ENCODE measurements at regions not wholly inside any gene's neighbourhood (a gene's known extent, or its start where the extent isn't known, plus 50 kb on each side); places are given as distances from the start of the nearest gene placed in this dataset.

DNA sequence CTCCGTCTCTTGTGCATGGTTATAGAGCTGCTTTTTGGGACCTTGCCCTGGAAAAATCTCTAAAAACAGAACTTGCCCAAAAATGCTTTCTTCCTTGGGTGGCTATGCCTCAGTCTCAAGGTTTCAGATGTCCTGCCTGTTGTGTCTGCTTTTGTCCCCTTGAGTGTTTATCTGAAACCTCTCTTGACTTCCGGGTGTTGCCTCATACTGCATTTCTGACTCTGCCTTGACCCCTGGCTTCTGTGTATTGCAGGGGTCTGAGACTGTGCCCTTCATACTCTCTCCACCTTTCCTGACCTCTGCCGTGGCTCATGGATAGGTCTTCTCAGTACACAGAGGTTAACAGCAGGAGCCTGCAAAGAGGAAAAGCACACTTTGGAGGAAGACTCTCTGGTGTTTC is 124.8 kb upstream of the NTF3 start:
- no peak overlapping the region for H3K27ac ChIP-seq (ENCODE audit: low read depth, low read length)
- H3K27me3 ChIP-seq (ENCODE audit: control insufficient read depth in 5 of 5, insufficient read depth in 4 of 5, low read length in 5 of 5), result no peaks in the 10 kb centered on the region

DNA sequence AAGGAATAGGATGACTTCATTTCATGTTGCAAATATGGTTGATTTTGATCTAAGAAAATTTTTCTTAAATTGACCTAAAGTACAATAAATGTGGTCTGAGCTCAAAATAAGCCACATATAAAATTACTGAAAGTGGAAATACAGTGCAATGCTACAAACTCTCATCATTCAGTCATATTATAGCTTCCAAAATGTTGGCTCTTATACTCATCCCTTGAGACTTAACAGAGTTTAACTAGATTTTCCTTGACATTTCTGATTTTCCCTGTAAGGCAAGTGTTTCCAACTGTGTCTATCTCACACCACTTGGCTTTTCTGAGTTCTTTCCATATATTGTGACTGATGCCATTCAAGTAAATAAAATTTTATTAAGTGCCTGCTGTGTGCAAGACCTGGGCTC is 123.7 kb upstream of the NTF3 start:
- Histone ChIP-seq H3K4me3 (ENCODE audit: low read depth in 1 of 5, low read length in 5 of 5) (no peak overlapping the region), H3K4me1 (ENCODE audit: control insufficient read depth in 5 of 5, insufficient read depth in 5 of 5, low read length in 5 of 5) (peaks cover 0 to 2% (median 0%) of the 10 kb centered on the region in 5 donors), H3K27ac (ENCODE audit: low read depth, low read length) (no peak overlapping the region), H3K9me3 (ENCODE audit: control insufficient read depth in 5 of 5, low read length in 5 of 5) (no peaks in the 10 kb centered on the region), H3K9ac (ENCODE audit: low read length in 5 of 5) (no peak overlapping the region), H3K36me3 (ENCODE audit: control insufficient read depth in 5 of 5, insufficient read depth in 5 of 5, low read length in 5 of 5) (no peaks in the 10 kb centered on the region), H3K27me3 (ENCODE audit: control insufficient read depth in 5 of 5, insufficient read depth in 4 of 5, low read length in 5 of 5) (no peaks in the 10 kb centered on the region)

More for the DNA sequence above, 124.8 kb upstream of the NTF3 start:
- Histone ChIP-seq H3K4me3 (ENCODE audit: low read depth in 1 of 5, low read length in 5 of 5) (no peak overlapping the region), H3K9ac (ENCODE audit: low read length in 5 of 5) (no peak overlapping the region), H3K4me1 (ENCODE audit: control insufficient read depth in 5 of 5, insufficient read depth in 5 of 5, low read length in 5 of 5) (peaks cover 0 to 2% (median 0%) of the 10 kb centered on the region in 5 donors), H3K36me3 (ENCODE audit: control insufficient read depth in 5 of 5, insufficient read depth in 5 of 5, low read length in 5 of 5) (no peaks in the 10 kb centered on the region), H3K9me3 (ENCODE audit: control insufficient read depth in 5 of 5, low read length in 5 of 5) (no peaks in the 10 kb centered on the region)

DNA sequence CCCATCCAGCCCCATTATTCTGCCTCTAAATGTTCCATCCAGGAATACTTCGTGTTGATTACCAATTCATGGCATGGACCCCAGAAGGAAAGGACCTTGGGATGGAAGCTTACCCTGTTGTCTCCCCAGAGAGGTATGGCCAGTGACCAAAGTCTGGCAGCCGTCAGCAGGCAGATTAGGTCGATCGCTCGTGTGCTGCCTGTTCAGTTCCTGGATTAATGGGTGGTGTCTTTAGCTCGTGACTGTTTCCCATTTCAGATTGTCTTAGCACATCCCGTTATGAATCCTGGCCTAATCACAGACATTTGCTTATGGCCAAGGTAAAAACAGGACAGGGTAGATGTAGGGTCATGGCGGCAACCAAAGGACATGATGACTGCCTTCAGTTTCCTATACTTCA is 122.9 kb upstream of the NTF3 start:
- no peak overlapping the region for H3K4me3 ChIP-seq (ENCODE audit: low read depth in 1 of 5, low read length in 5 of 5)
- H3K27ac ChIP-seq (ENCODE audit: low read depth, low read length), result no peak overlapping the region
- no peak overlapping the region for H3K9ac ChIP-seq (ENCODE audit: low read length in 5 of 5)
- H3K36me3 ChIP-seq (ENCODE audit: control insufficient read depth in 5 of 5, insufficient read depth in 5 of 5, low read length in 5 of 5), result no peaks in the 10 kb centered on the region
- no peaks in the 10 kb centered on the region for H3K27me3 ChIP-seq (ENCODE audit: control insufficient read depth in 5 of 5, insufficient read depth in 4 of 5, low read length in 5 of 5)
- H3K9me3 ChIP-seq (ENCODE audit: control insufficient read depth in 5 of 5, low read length in 5 of 5), result peaks cover 0 to 2% (median under 1%) of the 10 kb centered on the region in 5 donors
- H3K4me1 ChIP-seq (ENCODE audit: control insufficient read depth in 5 of 5, insufficient read depth in 5 of 5, low read length in 5 of 5), result peaks cover 0 to 2% (median 0%) of the 10 kb centered on the region in 5 donors

DNA sequence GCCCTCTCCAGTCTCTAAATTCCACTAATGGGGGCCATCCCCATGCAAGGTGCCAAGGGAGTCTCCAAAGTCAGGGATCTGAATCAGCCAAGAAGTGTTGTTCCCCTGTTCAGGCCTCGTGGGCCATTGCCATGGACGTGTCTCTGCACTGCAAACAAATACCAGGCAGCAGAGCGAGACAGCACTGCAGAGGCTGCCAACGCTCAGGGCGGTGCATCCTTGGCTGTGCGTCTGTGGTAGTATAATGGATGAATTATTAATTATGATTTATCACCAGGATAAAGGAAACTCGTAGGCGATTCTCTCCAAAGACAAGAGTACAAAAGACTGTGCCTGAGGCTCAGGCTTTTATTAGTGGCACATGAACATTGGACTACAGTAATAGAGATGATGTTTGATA is 122.3 kb upstream of the NTF3 start:
- no peak overlapping the region for H3K27ac ChIP-seq (ENCODE audit: low read depth, low read length)

DNA sequence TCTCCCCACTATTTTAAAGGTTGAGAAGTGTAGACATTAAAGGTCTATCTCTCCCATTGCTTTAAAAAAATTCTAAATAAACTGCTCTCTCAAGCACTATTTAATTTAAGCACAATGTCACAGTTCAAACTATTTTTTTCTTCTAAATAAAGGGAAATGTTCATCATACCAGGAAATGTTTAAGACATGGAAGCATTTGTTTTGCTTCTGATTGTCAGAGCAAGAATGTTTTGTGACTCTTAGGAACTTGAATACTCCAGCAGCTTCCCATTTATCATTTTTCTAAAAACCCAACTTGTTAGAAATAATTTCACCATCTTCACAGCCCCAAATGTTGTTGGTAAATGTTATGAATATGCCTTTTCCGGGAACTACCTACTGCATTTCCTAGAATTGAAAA is 121.8 kb upstream of the NTF3 start:
- no peak overlapping the region for H3K27ac ChIP-seq (ENCODE audit: low read depth, low read length)
- H3K36me3 ChIP-seq (ENCODE audit: control insufficient read depth in 5 of 5, insufficient read depth in 5 of 5, low read length in 5 of 5), result no peaks in the 10 kb centered on the region
- peaks cover 0 to 6% (median 6%) of the 10 kb centered on the region in 5 donors for H3K9me3 ChIP-seq (ENCODE audit: control insufficient read depth in 5 of 5, low read length in 5 of 5)
- H3K9ac ChIP-seq (ENCODE audit: low read length in 5 of 5), result no peak overlapping the region
- H3K4me3 ChIP-seq (ENCODE audit: low read depth in 1 of 5, low read length in 5 of 5), result no peak overlapping the region
- H3K4me1 ChIP-seq (ENCODE audit: control insufficient read depth in 5 of 5, insufficient read depth in 5 of 5, low read length in 5 of 5), result peaks cover 0 to 2% (median 0%) of the 10 kb centered on the region in 5 donors
- H3K27me3 ChIP-seq (ENCODE audit: control insufficient read depth in 5 of 5, insufficient read depth in 4 of 5, low read length in 5 of 5), result no peaks in the 10 kb centered on the region

More for the DNA sequence above, 122.3 kb upstream of the NTF3 start:
- Histone ChIP-seq H3K9ac (ENCODE audit: low read length in 5 of 5) (no peak overlapping the region), H3K4me3 (ENCODE audit: low read depth in 1 of 5, low read length in 5 of 5) (no peak overlapping the region), H3K4me1 (ENCODE audit: control insufficient read depth in 5 of 5, insufficient read depth in 5 of 5, low read length in 5 of 5) (peaks cover 0 to 2% (median 0%) of the 10 kb centered on the region in 5 donors), H3K27me3 (ENCODE audit: control insufficient read depth in 5 of 5, insufficient read depth in 4 of 5, low read length in 5 of 5) (no peaks in the 10 kb centered on the region), H3K36me3 (ENCODE audit: control insufficient read depth in 5 of 5, insufficient read depth in 5 of 5, low read length in 5 of 5) (no peaks in the 10 kb centered on the region), H3K9me3 (ENCODE audit: control insufficient read depth in 5 of 5, low read length in 5 of 5) (peaks cover 0 to 6% (median 6%) of the 10 kb centered on the region in 5 donors)

DNA sequence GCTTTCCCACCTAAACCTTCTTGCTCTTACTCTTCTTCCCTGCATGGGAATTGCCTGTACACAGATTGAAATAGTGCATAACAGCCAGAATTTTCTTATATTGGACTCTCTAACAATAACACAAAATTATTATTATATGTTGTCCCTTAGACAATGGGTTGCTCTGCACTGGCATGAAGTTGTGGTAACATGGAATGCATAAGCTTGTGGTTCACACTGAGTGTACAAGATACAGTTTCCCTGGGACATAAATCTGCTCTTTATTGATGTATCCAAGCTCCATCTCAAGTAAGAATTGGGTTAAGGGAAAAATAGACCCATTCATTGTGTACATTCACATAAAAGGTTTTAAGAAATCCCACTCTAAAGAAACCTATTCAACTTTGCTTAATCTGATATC is 114.4 kb upstream of the NTF3 start:
- H3K27ac ChIP-seq (ENCODE audit: low read depth, low read length), result no peak overlapping the region
- H3K4me1 ChIP-seq (ENCODE audit: control insufficient read depth in 5 of 5, insufficient read depth in 5 of 5, low read length in 5 of 5), result no peaks in the 10 kb centered on the region
- H3K4me3 ChIP-seq (ENCODE audit: low read depth in 1 of 5, low read length in 5 of 5), result no peak overlapping the region

DNA sequence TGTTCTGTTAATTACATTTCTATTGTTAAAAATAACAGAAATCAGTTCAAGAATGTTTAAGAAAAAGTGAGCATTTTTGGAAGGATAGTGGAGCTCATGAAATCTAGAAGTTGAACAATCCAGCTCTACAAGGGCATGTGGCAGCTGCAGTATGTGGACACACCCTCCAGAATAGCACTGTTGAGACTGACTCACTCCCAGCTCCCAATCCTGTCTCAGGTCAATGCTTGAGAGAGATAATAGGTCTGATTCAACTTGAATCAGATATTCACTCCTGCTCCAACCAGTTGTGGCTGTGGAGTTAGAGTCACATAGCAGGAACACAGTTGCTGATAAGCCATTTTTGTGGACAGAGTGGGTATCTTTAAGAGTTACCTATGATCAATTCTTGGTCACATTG is 113.0 kb upstream of the NTF3 start:
- H3K4me1 ChIP-seq (ENCODE audit: control insufficient read depth in 5 of 5, insufficient read depth in 5 of 5, low read length in 5 of 5), result no peaks in the 10 kb centered on the region
- no peak overlapping the region for H3K9ac ChIP-seq (ENCODE audit: low read length in 5 of 5)
- H3K4me3 ChIP-seq (ENCODE audit: low read depth in 1 of 5, low read length in 5 of 5), result no peak overlapping the region
- peaks cover 0 to 9% (median 7%) of the 10 kb centered on the region in 5 donors for H3K9me3 ChIP-seq (ENCODE audit: control insufficient read depth in 5 of 5, low read length in 5 of 5)
- no peak overlapping the region for H3K27ac ChIP-seq (ENCODE audit: low read depth, low read length)
- no peaks in the 10 kb centered on the region for H3K27me3 ChIP-seq (ENCODE audit: control insufficient read depth in 5 of 5, insufficient read depth in 4 of 5, low read length in 5 of 5)
- no peaks in the 10 kb centered on the region for H3K36me3 ChIP-seq (ENCODE audit: control insufficient read depth in 5 of 5, insufficient read depth in 5 of 5, low read length in 5 of 5)

More for the DNA sequence above, 114.4 kb upstream of the NTF3 start:
- Histone ChIP-seq H3K36me3 (ENCODE audit: control insufficient read depth in 5 of 5, insufficient read depth in 5 of 5, low read length in 5 of 5) (no peaks in the 10 kb centered on the region), H3K9me3 (ENCODE audit: control insufficient read depth in 5 of 5, low read length in 5 of 5) (peaks cover 0 to 9% (median 6%) of the 10 kb centered on the region in 5 donors), H3K9ac (ENCODE audit: low read length in 5 of 5) (no peak overlapping the region), H3K27me3 (ENCODE audit: control insufficient read depth in 5 of 5, insufficient read depth in 4 of 5, low read length in 5 of 5) (no peaks in the 10 kb centered on the region)

DNA sequence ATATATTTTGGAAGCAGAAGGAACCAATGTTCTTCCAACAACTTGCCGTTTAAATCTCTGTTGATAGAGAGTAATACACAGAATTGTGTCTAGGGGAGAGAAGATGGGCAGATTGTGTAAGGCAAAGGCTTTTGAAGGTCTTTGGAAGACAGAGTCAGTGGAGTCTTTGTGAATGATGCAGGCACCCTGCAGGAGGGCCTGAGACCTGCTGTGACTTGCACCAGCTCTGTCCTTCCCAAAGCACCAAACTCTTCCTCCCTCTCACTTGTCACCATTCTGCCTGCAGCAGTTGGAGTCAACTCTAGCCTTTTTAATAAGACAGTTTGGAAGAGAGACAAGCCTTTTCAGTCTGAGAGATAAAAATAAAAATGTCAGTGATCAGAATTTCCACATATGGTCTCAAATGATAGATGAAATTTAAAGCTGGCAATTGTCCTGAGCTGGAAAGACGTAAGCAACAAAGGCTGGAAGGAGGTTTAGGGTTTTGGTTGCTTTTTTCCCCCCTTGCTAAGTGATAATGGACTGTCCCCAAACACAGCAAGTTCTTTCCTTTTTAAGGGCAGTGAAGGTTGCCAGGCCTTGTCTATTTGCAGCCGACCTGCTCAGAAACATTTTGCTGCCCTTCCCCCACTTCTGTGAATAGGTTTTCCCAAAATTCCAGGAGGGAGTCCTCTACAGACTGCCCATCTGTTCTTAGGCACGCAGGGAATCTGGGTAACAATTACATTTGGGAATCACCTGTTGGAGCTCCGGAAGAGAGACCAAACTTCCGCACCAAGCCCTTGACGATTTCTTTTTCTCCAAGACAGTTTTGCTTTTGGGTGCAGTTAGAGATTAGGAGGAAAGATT is 103.0 kb upstream of the NTF3 start:
- Histone ChIP-seq H3K27me3 (ENCODE audit: control insufficient read depth in 5 of 5, insufficient read depth in 4 of 5, low read length in 5 of 5) (no peaks in the 10 kb centered on the region), H3K9me3 (ENCODE audit: control insufficient read depth in 5 of 5, low read length in 5 of 5) (peaks cover 0 to 1% (median 0%) of the 10 kb centered on the region in 5 donors), H3K4me3 (ENCODE audit: low read depth in 1 of 5, low read length in 5 of 5) (no peak overlapping the region), H3K9ac (ENCODE audit: low read length in 5 of 5) (no peak overlapping the region), H3K36me3 (ENCODE audit: control insufficient read depth in 5 of 5, insufficient read depth in 5 of 5, low read length in 5 of 5) (no peaks in the 10 kb centered on the region), H3K4me1 (ENCODE audit: control insufficient read depth in 5 of 5, insufficient read depth in 5 of 5, low read length in 5 of 5) (no peaks in the 10 kb centered on the region), H3K27ac (ENCODE audit: low read depth, low read length) (no peak overlapping the region)

DNA sequence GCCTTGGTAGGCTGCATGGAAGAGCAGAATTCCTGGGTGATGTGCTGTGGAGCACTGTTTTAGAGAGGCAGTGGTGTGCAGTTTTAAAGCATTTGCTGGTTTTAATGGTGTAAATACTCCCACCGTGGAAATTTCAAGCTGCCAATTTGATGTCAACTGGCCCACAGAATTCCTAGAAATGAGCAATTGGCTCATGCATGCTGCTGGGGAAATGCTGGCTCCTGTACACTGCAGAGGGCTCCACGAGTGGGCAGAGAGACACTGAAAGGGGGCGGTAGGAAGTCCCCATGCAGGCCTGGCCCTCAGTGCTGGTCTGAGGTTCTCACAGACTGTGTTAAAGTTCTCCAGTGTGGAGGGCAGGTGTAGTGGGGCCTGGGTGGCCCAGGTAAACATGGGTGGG is 99.4 kb upstream of the NTF3 start:
- H3K9me3 ChIP-seq (ENCODE audit: control insufficient read depth in 5 of 5, low read length in 5 of 5), result no peaks in the 10 kb centered on the region
- no peak overlapping the region for H3K4me3 ChIP-seq (ENCODE audit: low read depth in 1 of 5, low read length in 5 of 5)
- no peak overlapping the region for H3K27ac ChIP-seq (ENCODE audit: low read depth, low read length)
- H3K9ac ChIP-seq (ENCODE audit: low read length in 5 of 5), result no peak overlapping the region
- no peaks in the 10 kb centered on the region for H3K27me3 ChIP-seq (ENCODE audit: control insufficient read depth in 5 of 5, insufficient read depth in 4 of 5, low read length in 5 of 5)
- H3K4me1 ChIP-seq (ENCODE audit: control insufficient read depth in 5 of 5, insufficient read depth in 5 of 5, low read length in 5 of 5), result no peaks in the 10 kb centered on the region
- H3K36me3 ChIP-seq (ENCODE audit: control insufficient read depth in 5 of 5, insufficient read depth in 5 of 5, low read length in 5 of 5), result no peaks in the 10 kb centered on the region

DNA sequence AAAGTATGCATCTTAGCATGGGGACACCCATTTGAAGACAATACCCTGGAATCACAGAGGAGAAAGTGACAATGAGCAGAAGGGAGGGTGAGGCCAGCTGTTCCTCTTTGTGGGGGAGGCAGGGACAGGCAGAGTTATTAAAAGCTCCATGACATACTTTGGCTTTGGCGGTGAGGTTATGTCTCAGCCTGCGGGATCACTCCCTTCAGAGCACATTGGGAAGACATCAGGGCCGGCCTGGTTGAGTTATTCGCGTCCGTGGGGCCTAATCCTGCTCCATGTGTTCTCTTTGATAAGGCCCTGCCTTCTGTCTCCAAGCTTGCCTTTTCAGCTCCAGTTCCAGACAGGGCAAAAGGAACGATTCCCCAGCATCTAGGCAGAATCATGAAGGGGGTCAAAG is 98.8 kb upstream of the NTF3 start:
- H3K27ac ChIP-seq (ENCODE audit: low read depth, low read length), result no peak overlapping the region
- H3K27me3 ChIP-seq (ENCODE audit: control insufficient read depth in 5 of 5, insufficient read depth in 4 of 5, low read length in 5 of 5), result no peaks in the 10 kb centered on the region
- no peak overlapping the region for H3K4me3 ChIP-seq (ENCODE audit: low read depth in 1 of 5, low read length in 5 of 5)
- no peaks in the 10 kb centered on the region for H3K9me3 ChIP-seq (ENCODE audit: control insufficient read depth in 5 of 5, low read length in 5 of 5)
- no peak overlapping the region for H3K9ac ChIP-seq (ENCODE audit: low read length in 5 of 5)
- no peaks in the 10 kb centered on the region for H3K4me1 ChIP-seq (ENCODE audit: control insufficient read depth in 5 of 5, insufficient read depth in 5 of 5, low read length in 5 of 5)
- H3K36me3 ChIP-seq (ENCODE audit: control insufficient read depth in 5 of 5, insufficient read depth in 5 of 5, low read length in 5 of 5), result no peaks in the 10 kb centered on the region

Data from subcutaneous abdominal adipose tissue (tissue), 5 donors.